Stomach (tissue), 4 donors: ENCODE measurements at regions not wholly inside any gene's neighbourhood (a gene's known extent, or its start where the extent isn't known, plus 50 kb on each side); places are given as distances from the start of the nearest gene placed in this dataset.

Experiments used
- EP300 ChIP-seq: sonication (generic); formaldehyde crosslinking; IDR thresholded peaks from one replicate; pipeline ENCODE4 v1.6.1; 2017; ENCODE audit warnings: antibody characterized with exemption
- POLR2A ChIP-seq, 4 donors: fragments of 450-650 bp; IDR thresholded peaks; one replicate each; pipeline ENCODE4 v1.6.1; 2016; ENCODE audit warnings: antibody characterized with exemption in 4 of 4, control low read depth in 2 of 4, mild to moderate bottlenecking in 1 of 4, moderate library complexity in 1 of 4
- POLR2AphosphoS5 ChIP-seq, 3 donors: sonication (generic); formaldehyde crosslinking; IDR thresholded peaks; one replicate each; pipeline ENCODE4 v1.6.1; 2016; ENCODE audit warnings: antibody characterized with exemption in 3 of 3
- TF ChIP-seq, protein P1 (sequence below), 7 experiments: fragments of 450-650 bp in 4 of 7; fragments of 200-600 bp in 3 of 7; sonication (generic) in 3 of 7; IDR thresholded peaks; one replicate each; pipeline ENCODE4 v1.5.1; 2016 to 2019; ENCODE audit warnings: antibody characterized with exemption in 7 of 7, control low read depth in 2 of 7, mild to moderate bottlenecking in 1 of 7

DNA sequence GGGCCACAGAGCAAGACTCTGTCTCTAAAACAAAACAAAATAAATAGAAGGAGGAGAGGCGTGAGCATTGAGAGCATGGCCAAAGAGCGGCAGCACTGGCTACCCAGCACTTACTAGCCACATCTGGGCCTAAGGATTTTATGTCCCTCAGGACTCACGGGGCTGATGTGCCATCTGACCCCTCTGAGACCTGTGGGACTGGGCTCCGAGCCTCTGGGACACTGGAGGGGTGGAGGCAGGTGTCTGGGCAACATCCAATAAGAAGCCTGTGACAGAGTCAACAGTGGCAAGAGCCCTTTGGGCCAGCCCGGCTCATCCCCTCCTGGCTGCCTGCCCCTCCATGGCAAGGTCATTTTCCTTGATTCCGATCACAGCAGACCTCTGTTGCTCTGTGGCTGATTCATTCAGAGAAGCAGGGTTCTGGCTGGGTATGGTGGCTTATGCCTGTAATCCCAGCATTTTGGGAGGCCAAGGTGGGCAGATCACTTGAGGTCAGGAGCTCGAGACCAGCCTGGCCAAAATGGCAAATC, 60.7 kb downstream of the RRM2 start:
- TF ChIP-seq, protein P1, sequence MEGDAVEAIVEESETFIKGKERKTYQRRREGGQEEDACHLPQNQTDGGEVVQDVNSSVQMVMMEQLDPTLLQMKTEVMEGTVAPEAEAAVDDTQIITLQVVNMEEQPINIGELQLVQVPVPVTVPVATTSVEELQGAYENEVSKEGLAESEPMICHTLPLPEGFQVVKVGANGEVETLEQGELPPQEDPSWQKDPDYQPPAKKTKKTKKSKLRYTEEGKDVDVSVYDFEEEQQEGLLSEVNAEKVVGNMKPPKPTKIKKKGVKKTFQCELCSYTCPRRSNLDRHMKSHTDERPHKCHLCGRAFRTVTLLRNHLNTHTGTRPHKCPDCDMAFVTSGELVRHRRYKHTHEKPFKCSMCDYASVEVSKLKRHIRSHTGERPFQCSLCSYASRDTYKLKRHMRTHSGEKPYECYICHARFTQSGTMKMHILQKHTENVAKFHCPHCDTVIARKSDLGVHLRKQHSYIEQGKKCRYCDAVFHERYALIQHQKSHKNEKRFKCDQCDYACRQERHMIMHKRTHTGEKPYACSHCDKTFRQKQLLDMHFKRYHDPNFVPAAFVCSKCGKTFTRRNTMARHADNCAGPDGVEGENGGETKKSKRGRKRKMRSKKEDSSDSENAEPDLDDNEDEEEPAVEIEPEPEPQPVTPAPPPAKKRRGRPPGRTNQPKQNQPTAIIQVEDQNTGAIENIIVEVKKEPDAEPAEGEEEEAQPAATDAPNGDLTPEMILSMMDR (IDR thresholded peaks at IDR 0.05): no peak
- TF ChIP-seq POLR2AphosphoS5 (IDR thresholded peaks at IDR 0.05) (no peak), EP300 (no peak), POLR2A (IDR thresholded peaks at IDR 0.05) (no peak)
